ENCODE measurements at regions not wholly inside any gene's neighbourhood (a gene's known extent, or its start where the extent isn't known, plus 50 kb on each side); places are given as distances from the start of the nearest gene placed in this dataset.

- Histone ChIP-seq H3K9me3 (ENCODE audit: control insufficient read depth, insufficient read depth, low read depth, low read length) (peaks cover 21% of the 10 kb centered on the region), H3K4me1 (ENCODE audit: control insufficient read depth, insufficient read depth, low read length) (no peaks in the 10 kb centered on the region), H3K27ac (ENCODE audit: low read depth, low read length) (no peak overlapping the region), H3K9ac (ENCODE audit: low read length) (no peak overlapping the region), H3K36me3 (ENCODE audit: control insufficient read depth, insufficient read depth, low read length) (no peaks in the 10 kb centered on the region), H3K27me3 (ENCODE audit: control insufficient read depth, insufficient read depth, low read length) (no peaks in the 10 kb centered on the region), H3K4me3 (ENCODE audit: low read depth, low read length) (no peak overlapping the region)
Observed at GRCh38 chr3:177753451-177754155, 556.3 kb upstream of the TBL1XR1 start.

- Histone ChIP-seq H3K4me1 (ENCODE audit: control insufficient read depth, insufficient read depth, low read length) (no peaks in the 10 kb centered on the region), H3K36me3 (ENCODE audit: control insufficient read depth, insufficient read depth, low read length) (no peaks in the 10 kb centered on the region), H3K4me3 (ENCODE audit: low read depth, low read length) (no peak overlapping the region), H3K9me3 (ENCODE audit: control insufficient read depth, insufficient read depth, low read depth, low read length) (peaks cover 21% of the 10 kb centered on the region), H3K27ac (ENCODE audit: low read depth, low read length) (no peak overlapping the region), H3K9ac (ENCODE audit: low read length) (no peak overlapping the region), H3K27me3 (ENCODE audit: control insufficient read depth, insufficient read depth, low read length) (no peaks in the 10 kb centered on the region)
Observed at GRCh38 chr3:177754508-177754921, 557.2 kb upstream of the TBL1XR1 start.

- Histone ChIP-seq H3K27me3 (ENCODE audit: control insufficient read depth, insufficient read depth, low read length) (no peaks in the 10 kb centered on the region), H3K9ac (ENCODE audit: low read length) (no peak overlapping the region), H3K27ac (ENCODE audit: low read depth, low read length) (no peak overlapping the region), H3K36me3 (ENCODE audit: control insufficient read depth, insufficient read depth, low read length) (no peaks in the 10 kb centered on the region), H3K9me3 (ENCODE audit: control insufficient read depth, insufficient read depth, low read depth, low read length) (peaks cover 21% of the 10 kb centered on the region), H3K4me1 (ENCODE audit: control insufficient read depth, insufficient read depth, low read length) (no peaks in the 10 kb centered on the region), H3K4me3 (ENCODE audit: low read depth, low read length) (no peak overlapping the region)
Observed at GRCh38 chr3:177758126-177758525, 560.8 kb upstream of the TBL1XR1 start.

- Histone ChIP-seq H3K27ac (ENCODE audit: low read depth, low read length) (no peak overlapping the region), H3K4me1 (ENCODE audit: control insufficient read depth, insufficient read depth, low read length) (no peaks in the 10 kb centered on the region), H3K9ac (ENCODE audit: low read length) (no peak overlapping the region), H3K4me3 (ENCODE audit: low read depth, low read length) (no peak overlapping the region), H3K9me3 (ENCODE audit: control insufficient read depth, insufficient read depth, low read depth, low read length) (peaks cover 21% of the 10 kb centered on the region), H3K36me3 (ENCODE audit: control insufficient read depth, insufficient read depth, low read length) (no peaks in the 10 kb centered on the region), H3K27me3 (ENCODE audit: control insufficient read depth, insufficient read depth, low read length) (no peaks in the 10 kb centered on the region)
Observed at GRCh38 chr3:177760803-177761202, 563.5 kb upstream of the TBL1XR1 start.

- Histone ChIP-seq H3K27ac (ENCODE audit: low read depth, low read length) (no peak overlapping the region), H3K27me3 (ENCODE audit: control insufficient read depth, insufficient read depth, low read length) (no peaks in the 10 kb centered on the region), H3K9ac (ENCODE audit: low read length) (no peak overlapping the region), H3K4me3 (ENCODE audit: low read depth, low read length) (no peak overlapping the region), H3K9me3 (ENCODE audit: control insufficient read depth, insufficient read depth, low read depth, low read length) (peaks cover 12% of the 10 kb centered on the region), H3K36me3 (ENCODE audit: control insufficient read depth, insufficient read depth, low read length) (no peaks in the 10 kb centered on the region), H3K4me1 (ENCODE audit: control insufficient read depth, insufficient read depth, low read length) (no peaks in the 10 kb centered on the region)
Observed at GRCh38 chr3:177764377-177764912, 567.2 kb upstream of the TBL1XR1 start.

GRCh38 chr3:177764933-177765332, 567.7 kb upstream of the TBL1XR1 start:
- H3K4me3 ChIP-seq (ENCODE audit: low read depth, low read length): no peak overlapping the region
- no peaks in the 10 kb centered on the region for H3K4me1 ChIP-seq (ENCODE audit: control insufficient read depth, insufficient read depth, low read length)
- peaks cover 15% of the 10 kb centered on the region for H3K9me3 ChIP-seq (ENCODE audit: control insufficient read depth, insufficient read depth, low read depth, low read length)
- no peak overlapping the region for H3K27ac ChIP-seq (ENCODE audit: low read depth, low read length)
- no peaks in the 10 kb centered on the region for H3K36me3 ChIP-seq (ENCODE audit: control insufficient read depth, insufficient read depth, low read length)
- H3K9ac ChIP-seq (ENCODE audit: low read length): no peak overlapping the region
- no peaks in the 10 kb centered on the region for H3K27me3 ChIP-seq (ENCODE audit: control insufficient read depth, insufficient read depth, low read length)

- Histone ChIP-seq H3K27ac (ENCODE audit: low read depth, low read length) (no peak overlapping the region), H3K36me3 (ENCODE audit: control insufficient read depth, insufficient read depth, low read length) (no peaks in the 10 kb centered on the region), H3K27me3 (ENCODE audit: control insufficient read depth, insufficient read depth, low read length) (no peaks in the 10 kb centered on the region), H3K4me3 (ENCODE audit: low read depth, low read length) (no peak overlapping the region), H3K4me1 (ENCODE audit: control insufficient read depth, insufficient read depth, low read length) (no peaks in the 10 kb centered on the region), H3K9ac (ENCODE audit: low read length) (no peak overlapping the region), H3K9me3 (ENCODE audit: control insufficient read depth, insufficient read depth, low read depth, low read length) (peaks cover 16% of the 10 kb centered on the region)
Observed at GRCh38 chr3:177770383-177771230, 573.3 kb upstream of the TBL1XR1 start.

GRCh38 chr3:177771780-177772179, 574.5 kb upstream of the TBL1XR1 start:
- H3K9me3 ChIP-seq (ENCODE audit: control insufficient read depth, insufficient read depth, low read depth, low read length): peaks cover 13% of the 10 kb centered on the region
- H3K4me3 ChIP-seq (ENCODE audit: low read depth, low read length): no peak overlapping the region
- no peak overlapping the region for H3K27ac ChIP-seq (ENCODE audit: low read depth, low read length)
- no peaks in the 10 kb centered on the region for H3K36me3 ChIP-seq (ENCODE audit: control insufficient read depth, insufficient read depth, low read length)
- no peak overlapping the region for H3K9ac ChIP-seq (ENCODE audit: low read length)
- H3K27me3 ChIP-seq (ENCODE audit: control insufficient read depth, insufficient read depth, low read length): no peaks in the 10 kb centered on the region
- H3K4me1 ChIP-seq (ENCODE audit: control insufficient read depth, insufficient read depth, low read length): no peaks in the 10 kb centered on the region

GRCh38 chr3:177772908-177773557, 575.8 kb upstream of the TBL1XR1 start:
- no peak overlapping the region for H3K27ac ChIP-seq (ENCODE audit: low read depth, low read length)

GRCh38 chr3:177773717-177774116, 576.4 kb upstream of the TBL1XR1 start:
- Histone ChIP-seq H3K4me1 (ENCODE audit: control insufficient read depth, insufficient read depth, low read length) (no peaks in the 10 kb centered on the region), H3K4me3 (ENCODE audit: low read depth, low read length) (no peak overlapping the region), H3K9me3 (ENCODE audit: control insufficient read depth, insufficient read depth, low read depth, low read length) (peaks cover 4% of the 10 kb centered on the region; the same call in 1 of the 2 replicates), H3K9ac (ENCODE audit: low read length) (no peak overlapping the region), H3K27ac (ENCODE audit: low read depth, low read length) (no peak overlapping the region), H3K27me3 (ENCODE audit: control insufficient read depth, insufficient read depth, low read length) (no peaks in the 10 kb centered on the region), H3K36me3 (ENCODE audit: control insufficient read depth, insufficient read depth, low read length) (no peaks in the 10 kb centered on the region)

More at GRCh38 chr3:177772908-177773557, 575.8 kb upstream of the TBL1XR1 start:
- Histone ChIP-seq H3K36me3 (ENCODE audit: control insufficient read depth, insufficient read depth, low read length) (no peaks in the 10 kb centered on the region), H3K9ac (ENCODE audit: low read length) (no peak overlapping the region), H3K9me3 (ENCODE audit: control insufficient read depth, insufficient read depth, low read depth, low read length) (peaks cover 11% of the 10 kb centered on the region), H3K4me1 (ENCODE audit: control insufficient read depth, insufficient read depth, low read length) (no peaks in the 10 kb centered on the region), H3K4me3 (ENCODE audit: low read depth, low read length) (no peak overlapping the region), H3K27me3 (ENCODE audit: control insufficient read depth, insufficient read depth, low read length) (no peaks in the 10 kb centered on the region)

Measured in HUES6 (cell line).